IMR-90 (cell line): ENCODE measurements at regions not wholly inside any gene's neighbourhood (a gene's known extent, or its start where the extent isn't known, plus 50 kb on each side); places are given as distances from the start of the nearest gene placed in this dataset.

Experiments
- ATAC-seq: fragments of 200-7000 bp; cut with Tn5 transposase; 2 replicates; pipeline ENCODE4 v1.9.1; 2020; ENCODE audit warnings: low read depth, mild to moderate bottlenecking, moderate library complexity
- BruUV-seq: library from RNA; stranded (reverse); fragments of 400-500 nt; replicated peaks from 2 replicates; lab custom pipeline; 2021; lab: Mats Ljungman, UMichigan
- CTCF ChIA-PET: fragments of 300-600 bp; formaldehyde crosslinking; extraction: SDS; loops from one replicate; lab custom pipeline; 2021; ENCODE audit warnings: antibody characterized with exemption; lab: Yijun Ruan, JAX
- POLR2A ChIA-PET: fragments of 300-600 bp; sonication (Branson Sonifier 250); formaldehyde crosslinking; loops from one replicate; lab custom pipeline; 2022; ENCODE audit warnings: antibody characterized with exemption; ENCODE audit not compliant: unreplicated experiment; lab: Charles Lee
- DNase-seq: peaks from one replicate; pipeline ENCODE4 v3.0.0; 2013
- H2AFZ ChIP-seq: replicated peaks from 2 replicates; pipeline ENCODE3; 2013; ENCODE audit warnings: low read length, mild to moderate bottlenecking; ENCODE audit not compliant: poor library complexity
- H2AK5ac ChIP-seq: 2 replicates; pipeline ENCODE4 v1.6.1; 2013; ENCODE audit warnings: low read depth, low read length, inconsistent platforms
- H2AK9ac ChIP-seq: replicated peaks from 2 replicates; pipeline ENCODE3; 2013; ENCODE audit warnings: mild to moderate bottlenecking, low read depth, low read length, moderate library complexity; ENCODE audit not compliant: poor library complexity
- H2BK120ac ChIP-seq: 2 replicates; pipeline ENCODE4 v1.6.1; 2013; ENCODE audit warnings: low read depth, low read length, inconsistent platforms
- H2BK15ac ChIP-seq: 3 replicates; pipeline ENCODE4 v1.6.1; 2013; ENCODE audit warnings: low read depth, low read length, inconsistent platforms
- H2BK20ac ChIP-seq: 2 replicates; pipeline ENCODE4 v1.6.1; 2013; ENCODE audit warnings: low read depth, mild to moderate bottlenecking, inconsistent platforms, low read length, moderate library complexity
- H2BK5ac ChIP-seq: 2 replicates; pipeline ENCODE4 v1.6.1; 2013; ENCODE audit warnings: mild to moderate bottlenecking, low read depth, low read length, inconsistent platforms; ENCODE audit not compliant: poor library complexity, severe bottlenecking
- H3K14ac ChIP-seq: replicated peaks from 2 replicates; pipeline ENCODE4 v1.6.1; 2013; ENCODE audit warnings: low read depth, low read length, inconsistent platforms
- H3K18ac ChIP-seq: 2 replicates; pipeline ENCODE4 v1.6.1; 2013; ENCODE audit warnings: low read depth, low read length, control low read depth
- H3K23ac ChIP-seq: 2 replicates; pipeline ENCODE4 v1.6.1; 2013; ENCODE audit warnings: low read depth, low read length, inconsistent platforms
- H3K27ac ChIP-seq: 2 replicates; pipeline ENCODE4 v1.5.1; 2013; ENCODE audit warnings: mild to moderate bottlenecking, control low read depth, low read length; ENCODE audit not compliant: insufficient read depth
- H3K27me3 ChIP-seq: 2 replicates; pipeline ENCODE4 v1.6.1; 2013; ENCODE audit warnings: low read length; ENCODE audit not compliant: control insufficient read depth, insufficient read depth
- H3K36me3 ChIP-seq: 2 replicates; pipeline ENCODE4 v1.6.1; 2013; ENCODE audit warnings: low read length, mixed read lengths; ENCODE audit not compliant: control insufficient read depth, insufficient read depth
- H3K4ac ChIP-seq: 2 replicates; pipeline ENCODE4 v1.6.1; 2013; ENCODE audit warnings: low read depth, low read length, inconsistent platforms
- H3K4me1 ChIP-seq: 2 replicates; pipeline ENCODE4 v1.6.1; 2013; ENCODE audit warnings: low read length, mixed read lengths; ENCODE audit not compliant: control insufficient read depth, insufficient read depth
- H3K4me2 ChIP-seq: 2 replicates; pipeline ENCODE4 v1.6.1; 2013; ENCODE audit warnings: low read depth, mild to moderate bottlenecking, control low read depth, low read length, moderate library complexity
- H3K4me3 ChIP-seq: 2 replicates; pipeline ENCODE4 v1.5.1; 2013; ENCODE audit warnings: low read depth, mild to moderate bottlenecking, control low read depth, low read length, moderate library complexity; ENCODE audit not compliant: insufficient read depth
- H3K56ac ChIP-seq: 2 replicates; pipeline ENCODE4 v1.6.1; 2013; ENCODE audit warnings: low read length, inconsistent platforms; ENCODE audit not compliant: insufficient read depth; ENCODE audit errors: extremely low read depth
- H3K79me1 ChIP-seq, 2 experiments: 2 replicates each; pipeline ENCODE4 v1.6.1; 2013; ENCODE audit warnings: low read length in 2 of 2, inconsistent platforms in 1 of 2, low read depth in 1 of 2
- H3K9ac ChIP-seq: 2 replicates; pipeline ENCODE4 v1.6.1; 2013; ENCODE audit warnings: low read depth, low read length, control low read depth
- H3K9me1 ChIP-seq: 2 replicates; pipeline ENCODE4 v1.6.1; 2013; ENCODE audit warnings: low read length, inconsistent platforms; ENCODE audit not compliant: insufficient read depth
- H3K9me3 ChIP-seq: 2 replicates; pipeline ENCODE4 v1.6.1; 2013; ENCODE audit warnings: low read length; ENCODE audit not compliant: control insufficient read depth, insufficient read depth
- H4K20me1 ChIP-seq: 2 replicates; pipeline ENCODE4 v1.6.1; 2013; ENCODE audit warnings: low read length, inconsistent platforms; ENCODE audit not compliant: insufficient read depth
- H4K5ac ChIP-seq: 2 replicates; pipeline ENCODE4 v1.6.1; 2013; ENCODE audit warnings: mild to moderate bottlenecking, low read depth, low read length, control low read depth
- H4K8ac ChIP-seq, 2 experiments: 2 replicates each; pipeline ENCODE4 v1.6.1; 2013; ENCODE audit warnings: low read depth in 2 of 2, low read length in 2 of 2, control low read depth in 1 of 2, inconsistent platforms in 1 of 2
- H4K91ac ChIP-seq: 2 replicates; pipeline ENCODE4 v1.6.1; 2013; ENCODE audit warnings: low read depth, low read length, inconsistent platforms; ENCODE audit not compliant: insufficient read depth
- BHLHE40 ChIP-seq: fragments of 150-350 bp; IDR thresholded peaks from 2 replicates; pipeline ENCODE4 v1.6.1; 2016; ENCODE audit warnings: mild to moderate bottlenecking, low read depth, low read length
- CEBPB ChIP-seq: IDR thresholded peaks from 2 replicates; pipeline ENCODE4 v1.6.1; 2012; ENCODE audit warnings: low read depth, low read length, improper control_type of control experiment
- CHD1 ChIP-seq: IDR thresholded peaks from 2 replicates; pipeline ENCODE4 v1.6.1; 2012; ENCODE audit warnings: low read depth, low read length, improper control_type of control experiment
- ELK1 ChIP-seq: fragments of 150-350 bp; IDR thresholded peaks from 2 replicates; pipeline ENCODE4 v1.6.1; 2016; ENCODE audit warnings: low read depth, mild to moderate bottlenecking, low read length, moderate library complexity, borderline replicate concordance
- FOS ChIP-seq: fragments of 150-350 bp; IDR thresholded peaks from 2 replicates; pipeline ENCODE4 v1.6.1; 2016; ENCODE audit warnings: low read depth, low read length
- MAFK ChIP-seq: IDR thresholded peaks from 2 replicates; pipeline ENCODE4 v1.6.1; 2012; ENCODE audit warnings: low read depth, low read length, improper control_type of control experiment
- MAZ ChIP-seq: IDR thresholded peaks from 2 replicates; pipeline ENCODE4 v1.6.1; 2012; ENCODE audit warnings: low read depth, mild to moderate bottlenecking, low read length, improper control_type of control experiment, moderate library complexity, borderline replicate concordance
- MXI1 ChIP-seq: IDR thresholded peaks from 2 replicates; pipeline ENCODE4 v1.6.1; 2012; ENCODE audit warnings: low read depth, mild to moderate bottlenecking, low read length, moderate library complexity, borderline replicate concordance
- NFE2L2 ChIP-seq: fragments of 150-350 bp; IDR thresholded peaks from 2 replicates; pipeline ENCODE4 v1.6.1; 2016; ENCODE audit warnings: low read depth, mild to moderate bottlenecking, low read length
- POLR2A ChIP-seq: IDR thresholded peaks from 2 replicates; pipeline ENCODE4 v1.6.1; 2012; ENCODE audit warnings: mild to moderate bottlenecking, low read depth, low read length
- RAD21 ChIP-seq: IDR thresholded peaks from 2 replicates; pipeline ENCODE4 v1.6.1; 2012; ENCODE audit warnings: low read length, improper control_type of control experiment
- RCOR1 ChIP-seq: IDR thresholded peaks from 2 replicates; pipeline ENCODE4 v1.6.1; 2012; ENCODE audit warnings: mild to moderate bottlenecking, low read length, improper control_type of control experiment; ENCODE audit not compliant: insufficient replicate concordance
- RFX5 ChIP-seq: IDR thresholded peaks from 2 replicates; pipeline ENCODE4 v1.8.0; 2012; ENCODE audit warnings: low read depth, mild to moderate bottlenecking, low read length, moderate library complexity
- SMC3 ChIP-seq: fragments of 150-350 bp; IDR thresholded peaks from 2 replicates; pipeline ENCODE4 v1.6.1; 2016; ENCODE audit warnings: low read depth, mild to moderate bottlenecking, antibody characterized with exemption, low read length, moderate library complexity
- USF2 ChIP-seq: fragments of 150-350 bp; IDR thresholded peaks from 2 replicates; pipeline ENCODE4 v1.6.1; 2017; ENCODE audit warnings: mild to moderate bottlenecking, antibody characterized with exemption, low read length, low read depth
- WGBS, 2 experiments: methylation state at CpG; one replicate each; pipeline versions ENCODE4 v1.1.5 to v1.1.7; 2013; ENCODE audit warnings: missing lambda C conversion rate in 2 of 2; ENCODE audit not compliant: insufficient read length in 1 of 2; ENCODE audit errors: extremely low coverage in 2 of 2; 5-methylcytosine and 5-hydroxymethylcytosine counted together
- dilution Hi-C: fragments of 300-500 bp; cut with HindIII; formaldehyde crosslinking; loops from one replicate; pipeline ENCODE4 v1.14.3; 2018; ENCODE audit warnings: low sequenced_read_pairs; ENCODE audit not compliant: unreplicated experiment
- in situ Hi-C: fragments of 300-500 bp; cut with MboI; formaldehyde crosslinking; loops from 3 replicates; pipeline ENCODE4 v1.14.3; 2019; ENCODE audit warnings: low sequenced_read_pairs, inconsistent platforms, mixed read lengths
- intact Hi-C: fragments of 100-400 bp; cut with micrococcal nuclease; formaldehyde crosslinking; loops from 2 replicates; pipeline ENCODE4 v1.10.0; 2022
- TF ChIP-seq, protein P1 (sequence below): conservative IDR thresholded peaks from 2 replicates; pipeline ENCODE4 v1.5.1; 2012; ENCODE audit warnings: mild to moderate bottlenecking, low read depth, low read length, improper control_type of control experiment

GRCh38 chr10:3846736-3847135 lies 61.7 kb upstream of the KLF6 start:
- H3K56ac ChIP-seq = no peak overlapping the region
- no peak overlapping the region for H3K18ac ChIP-seq
- H4K20me1 ChIP-seq = no peaks in the 10 kb centered on the region
- peaks cover 5 to 15% of the 10 kb centered on the region in 2 experiments for H3K79me1 ChIP-seq
- ChIA-PET CTCF (no interaction called here), POLR2A (no interaction called here)
- in situ Hi-C loops (no loop called here), dilution Hi-C loops (no loop called here), intact Hi-C loops (no loop called here)
- TF ChIP-seq NFE2L2 (no peak), FOS (no peak), MAZ (no peak), USF2 (no peak), MXI1 (no peak), SMC3 (no peak), RCOR1 (no peak), MAFK (no peak), ELK1 (no peak), BHLHE40 (no peak), RFX5 (no peak), CHD1 (no peak), POLR2A (no peak), RAD21 (no peak), CEBPB (no peak)
- TF ChIP-seq, protein P1, sequence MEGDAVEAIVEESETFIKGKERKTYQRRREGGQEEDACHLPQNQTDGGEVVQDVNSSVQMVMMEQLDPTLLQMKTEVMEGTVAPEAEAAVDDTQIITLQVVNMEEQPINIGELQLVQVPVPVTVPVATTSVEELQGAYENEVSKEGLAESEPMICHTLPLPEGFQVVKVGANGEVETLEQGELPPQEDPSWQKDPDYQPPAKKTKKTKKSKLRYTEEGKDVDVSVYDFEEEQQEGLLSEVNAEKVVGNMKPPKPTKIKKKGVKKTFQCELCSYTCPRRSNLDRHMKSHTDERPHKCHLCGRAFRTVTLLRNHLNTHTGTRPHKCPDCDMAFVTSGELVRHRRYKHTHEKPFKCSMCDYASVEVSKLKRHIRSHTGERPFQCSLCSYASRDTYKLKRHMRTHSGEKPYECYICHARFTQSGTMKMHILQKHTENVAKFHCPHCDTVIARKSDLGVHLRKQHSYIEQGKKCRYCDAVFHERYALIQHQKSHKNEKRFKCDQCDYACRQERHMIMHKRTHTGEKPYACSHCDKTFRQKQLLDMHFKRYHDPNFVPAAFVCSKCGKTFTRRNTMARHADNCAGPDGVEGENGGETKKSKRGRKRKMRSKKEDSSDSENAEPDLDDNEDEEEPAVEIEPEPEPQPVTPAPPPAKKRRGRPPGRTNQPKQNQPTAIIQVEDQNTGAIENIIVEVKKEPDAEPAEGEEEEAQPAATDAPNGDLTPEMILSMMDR = no peak
- H2AK9ac ChIP-seq = no peak overlapping the region
- H3K27me3 ChIP-seq = no peaks in the 10 kb centered on the region
- H3K4ac ChIP-seq = 0 out of 2 replicates have a peak overlapping the region, but pooled peaks have one; percentile 33
- H4K8ac ChIP-seq = no peak overlapping the region
- H3K9me1 ChIP-seq = peaks cover 10% of the 10 kb centered on the region
- H4K5ac ChIP-seq = no peak overlapping the region
- H2BK120ac ChIP-seq = peak overlapping the region; percentile 32; the same call in 1 of the 2 replicates
- H3K9ac ChIP-seq = no peak overlapping the region
- H2BK15ac ChIP-seq = peak overlapping the region; percentile 79; the same call in 1 of the 3 replicates
- no peaks in the 10 kb centered on the region for H3K9me3 ChIP-seq
- H2AK5ac ChIP-seq = 0 out of 2 replicates have a peak overlapping the region, but pooled peaks have one; percentile 48
- no peaks in the 10 kb centered on the region for H3K36me3 ChIP-seq
- H2BK20ac ChIP-seq = no peak overlapping the region
- no peak overlapping the region for H3K4me2 ChIP-seq
- 0 out of 2 replicates have a peak overlapping the region, but pooled peaks have one; percentile 37 for H3K14ac ChIP-seq
- ATAC-seq = no peak
- H2AFZ ChIP-seq = no peak overlapping the region
- WGBS, 2 experiments = no CpG with 5 or more reads among the region's 3 CpGs
- DNase-seq = no peak
- H2BK5ac ChIP-seq = no peak overlapping the region
- BruUV-seq = no TSS peak
- H3K27ac ChIP-seq = no peak overlapping the region
- H3K23ac ChIP-seq = no peak overlapping the region
- H4K91ac ChIP-seq = peak overlapping the region; percentile 46
- peaks cover 9% of the 10 kb centered on the region for H3K4me1 ChIP-seq
- no peak overlapping the region for H3K4me3 ChIP-seq
